Muscle of back (tissue), 3 donors: ENCODE measurements at regions not wholly inside any gene's neighbourhood (a gene's known extent, or its start where the extent isn't known, plus 50 kb on each side); places are given as distances from the start of the nearest gene placed in this dataset.
"Not testable (repeated sequence)": the region's sequence is repeated elsewhere in the genome, so short reads cannot be mapped to it uniquely, and the experiment has no call there.

Experiments used
- DNase-seq, 3 donors: peaks; one replicate each; pipeline versions ENCODE4 v3.0.0 to v3.0.0-alpha.2; 2013

GRCh38 chr4:65265526-65265925 lies 404.8 kb downstream of the EPHA5 start:
- no peak for DNase-seq

DNA sequence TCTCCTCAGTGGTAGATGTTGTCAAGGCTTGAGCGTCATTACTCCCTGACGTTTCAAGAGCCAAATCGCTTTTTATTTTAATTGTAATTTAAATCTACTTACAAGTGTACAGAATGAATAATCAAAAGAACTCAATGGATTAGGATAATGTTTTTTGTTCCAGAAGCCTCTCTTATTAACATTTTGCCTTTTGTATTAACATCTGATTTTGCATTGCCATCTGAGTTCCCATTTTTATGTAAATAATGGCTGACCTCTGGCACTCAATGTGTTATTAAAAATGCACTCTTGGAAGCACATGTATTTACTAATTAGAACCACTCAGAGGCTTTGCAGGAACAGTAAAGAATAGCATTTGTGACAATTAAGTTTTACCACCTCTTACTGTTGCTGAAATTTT lies 411.0 kb downstream of the EPHA5 start:
- DNase-seq = no peak

GRCh38 chr4:65250916-65251315 lies 419.4 kb downstream of the EPHA5 start:
- no peak for DNase-seq

- no peak for DNase-seq
These were observed 421.2 kb downstream of the EPHA5 start for GRCh38 chr4:65249111-65249510.

GRCh38 chr4:65242156-65242846 lies 428.0 kb downstream of the EPHA5 start:
- DNase-seq = no peak

- no peak for DNase-seq
These were observed 428.9 kb downstream of the EPHA5 start for GRCh38 chr4:65241257-65241997.

DNA sequence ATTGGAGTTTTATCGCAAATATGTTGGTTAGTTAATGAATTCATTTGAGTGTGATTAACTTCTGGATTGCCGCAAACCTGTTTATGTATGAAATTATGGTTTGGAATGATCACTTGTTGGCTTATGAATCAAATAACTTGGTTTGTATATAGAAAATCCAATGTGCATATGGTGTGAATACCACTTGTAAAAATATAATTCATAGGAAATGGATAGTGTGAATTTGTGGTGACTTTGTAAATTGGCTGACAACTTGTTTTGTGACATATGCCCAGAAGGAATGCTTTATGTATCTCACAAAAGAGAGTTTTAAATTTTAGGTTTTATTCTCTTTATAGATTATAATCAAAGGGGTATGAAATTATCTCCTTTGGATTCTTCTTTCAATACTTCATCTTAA lies 436.2 kb downstream of the EPHA5 start:
- DNase-seq = no peak

DNA sequence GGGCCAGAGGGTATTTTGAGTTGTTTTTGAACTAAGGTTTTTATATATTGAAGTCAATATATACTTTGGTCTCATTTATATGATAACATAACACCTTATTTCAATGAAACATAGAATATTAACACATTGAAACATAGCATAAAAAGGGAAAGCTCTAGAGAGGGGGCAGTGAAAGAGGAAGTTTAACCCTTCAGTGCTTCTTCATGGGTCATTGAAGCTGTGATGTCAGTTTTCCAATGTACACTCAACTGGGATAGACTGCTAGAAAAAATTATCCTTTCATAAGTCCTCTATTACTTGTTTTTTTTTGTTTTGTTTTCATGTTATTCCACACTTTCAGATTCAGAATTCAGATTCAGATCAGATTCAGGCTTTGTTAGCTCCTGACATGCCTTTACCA lies 442.7 kb downstream of the EPHA5 start:
- DNase-seq = no peak

- DNase-seq = no peak
These were observed 446.7 kb downstream of the EPHA5 start for GRCh38 chr4:65223601-65224000.

DNA sequence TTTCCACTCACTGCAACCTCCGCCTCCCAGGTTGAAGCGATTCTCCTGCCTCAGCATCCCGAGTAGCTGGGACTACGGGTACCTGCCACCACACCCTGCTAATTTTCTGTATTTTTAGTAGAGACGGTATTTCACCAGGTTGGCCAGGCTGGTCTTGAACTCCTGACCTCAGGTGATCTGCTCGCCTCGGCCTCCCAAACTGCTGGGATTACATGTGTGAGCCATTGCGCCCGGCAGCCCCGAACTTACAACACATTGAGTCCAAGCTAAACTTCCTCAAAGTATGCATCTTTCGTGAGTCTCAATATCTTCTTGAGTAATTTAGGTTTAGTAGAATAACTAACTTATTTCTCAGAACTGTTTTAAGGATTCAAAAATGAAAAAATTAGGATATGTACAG lies 447.2 kb downstream of the EPHA5 start:
- DNase-seq = not testable (repeated sequence)

GRCh38 chr4:65217179-65217578 lies 453.1 kb downstream of the EPHA5 start:
- no peak for DNase-seq

GRCh38 chr4:65202853-65203236 lies 467.4 kb downstream of the EPHA5 start:
- no peak for DNase-seq

GRCh38 chr4:65202165-65202852 lies 468.0 kb downstream of the EPHA5 start:
- DNase-seq = no peak

DNA sequence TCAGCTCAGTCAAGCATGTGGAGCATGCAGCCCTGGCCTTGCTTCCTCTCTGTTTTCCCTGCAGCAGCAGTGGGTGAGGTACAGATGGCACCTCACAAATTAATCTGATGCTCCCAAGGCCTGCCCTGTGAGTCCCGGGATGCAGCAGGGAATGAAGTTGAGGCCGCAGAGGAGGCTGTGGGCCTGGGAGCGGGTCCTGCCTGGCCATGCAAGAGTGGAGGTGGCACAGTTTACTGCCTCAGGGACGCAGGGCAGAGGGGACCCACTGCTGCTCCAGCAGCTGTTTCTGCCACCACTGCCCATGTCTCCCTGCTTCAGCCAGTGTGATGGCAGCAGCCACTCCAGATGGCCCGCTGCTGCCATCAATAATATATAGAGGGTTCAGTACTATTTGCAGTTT lies 474.6 kb downstream of the EPHA5 start:
- DNase-seq = no peak

GRCh38 chr4:65195002-65195401 lies 475.3 kb downstream of the EPHA5 start:
- no peak for DNase-seq

DNA sequence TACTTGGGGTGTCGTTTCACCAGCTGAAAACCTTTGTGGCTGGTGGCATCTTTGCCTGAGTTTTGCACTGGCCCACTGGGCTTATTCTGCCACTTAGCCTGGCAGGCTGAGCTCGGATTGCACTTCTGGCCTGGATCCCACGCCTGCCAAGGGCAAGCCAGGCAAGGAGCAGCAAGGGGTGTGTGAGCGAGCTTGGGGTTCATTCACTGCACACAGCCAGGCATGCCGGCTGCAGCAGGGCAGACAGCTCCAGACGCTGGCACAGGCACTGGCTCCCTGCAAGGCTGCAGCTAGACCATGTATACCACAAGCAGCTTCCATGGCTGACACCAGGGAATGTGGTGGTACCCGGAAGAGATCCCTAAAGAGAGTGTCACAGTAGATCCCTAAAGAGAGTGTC lies 476.3 kb downstream of the EPHA5 start:
- no peak for DNase-seq

DNA sequence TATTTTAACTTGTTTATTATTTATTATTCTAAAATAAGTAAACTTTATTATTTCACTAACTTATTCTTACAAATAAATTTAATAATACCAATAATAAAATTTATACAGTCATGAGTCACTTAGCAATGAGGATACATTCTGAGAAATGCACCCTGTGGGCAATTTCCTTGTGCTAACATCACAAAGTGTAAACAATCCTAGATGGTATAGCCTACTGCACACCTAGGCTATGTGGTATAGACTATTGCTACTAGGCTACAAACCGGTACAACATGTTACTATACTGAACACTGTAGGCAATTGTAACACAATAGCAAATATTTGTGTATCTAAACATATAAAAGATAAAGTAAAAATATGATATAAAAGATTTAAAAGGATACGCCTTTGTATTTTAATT lies 479.5 kb downstream of the EPHA5 start:
- no peak for DNase-seq

GRCh38 chr4:65175585-65175984 lies 494.7 kb downstream of the EPHA5 start:
- no peak for DNase-seq

DNA sequence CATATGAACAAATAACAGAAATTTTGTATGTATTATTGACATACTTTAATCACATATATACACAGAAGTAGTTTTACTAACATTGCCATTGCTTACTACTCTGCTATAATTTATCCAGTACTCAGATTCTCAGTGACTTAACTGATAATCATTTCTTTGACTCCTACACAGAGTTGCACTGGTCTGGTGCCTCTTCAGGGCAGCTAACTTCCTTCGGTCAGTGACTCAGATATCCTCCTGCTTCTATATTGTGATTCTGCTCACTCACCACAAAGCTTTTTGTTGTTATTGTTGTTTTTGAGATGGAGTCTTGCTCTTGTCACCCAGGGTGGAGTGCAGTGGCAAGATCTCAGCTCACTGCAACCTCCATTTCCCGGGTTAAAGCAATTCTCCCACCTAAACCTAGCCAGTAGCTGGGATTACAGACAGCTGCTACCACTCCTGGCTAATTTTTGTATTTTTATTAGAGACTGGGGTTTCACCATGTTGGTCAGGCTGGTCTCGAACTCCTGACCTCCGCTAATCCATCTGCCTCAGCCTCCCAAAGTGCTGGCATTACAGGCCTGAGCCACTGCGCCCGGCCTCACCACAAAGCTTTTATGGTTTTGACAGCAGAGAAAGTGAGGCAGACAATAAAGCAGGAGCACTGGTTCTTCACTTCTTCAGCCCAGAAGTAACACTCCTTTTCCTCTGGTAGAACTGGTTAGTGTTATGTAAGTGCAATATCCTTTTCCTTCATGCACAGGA lies 499.3 kb downstream of the EPHA5 start:
- no peak for DNase-seq

GRCh38 chr4:65167719-65168118 lies 502.6 kb downstream of the EPHA5 start:
- DNase-seq = no peak

- DNase-seq = no peak
These were observed 518.1 kb downstream of the EPHA5 start for GRCh38 chr4:65152205-65152604.

- no peak for DNase-seq
These were observed 530.3 kb downstream of the EPHA5 start for GRCh38 chr4:65139998-65140397.
